ENCODE measurements at regions not wholly inside any gene's neighbourhood (a gene's known extent, or its start where the extent isn't known, plus 50 kb on each side); places are given as distances from the start of the nearest gene placed in this dataset.

DNA sequence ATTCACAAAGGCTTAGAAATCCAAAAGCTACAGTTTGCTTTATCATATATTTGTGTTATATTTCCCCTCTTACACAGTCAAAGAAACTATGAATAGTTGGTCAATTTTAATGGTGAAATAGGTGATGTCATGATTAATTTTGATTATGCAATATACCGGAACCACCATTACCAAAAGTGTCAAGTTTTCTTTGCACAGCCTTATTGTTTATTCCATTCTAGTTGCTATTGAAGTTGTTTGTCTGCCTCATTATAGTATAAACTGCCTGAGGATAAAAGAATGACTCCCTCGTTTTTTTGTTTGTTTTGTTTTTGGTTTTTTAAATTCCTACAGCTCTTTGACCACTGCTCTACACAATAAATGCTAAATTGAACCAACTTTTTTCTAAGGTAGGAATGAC lies 690.6 kb upstream of the ZP4 start (continued):
- no peak for TF ChIP-seq ZFP3 (CRISPR knock-in tag; IDR thresholded peaks at IDR 0.05)

- TF ChIP-seq ZFP3 (CRISPR knock-in tag; IDR thresholded peaks at IDR 0.05): no peak
- no peak for TF ChIP-seq SNAI2 (CRISPR knock-in tag; IDR thresholded peaks at IDR 0.05)
- no peak for TF ChIP-seq ZNF70 (CRISPR knock-in tag; IDR thresholded peaks at IDR 0.05)
- no peak for TF ChIP-seq OSR1 (CRISPR knock-in tag; IDR thresholded peaks at IDR 0.05)
- TF ChIP-seq ISL1 (CRISPR knock-in tag; IDR thresholded peaks at IDR 0.05): no peak
- no peak for TF ChIP-seq BACH2 (CRISPR knock-in tag; IDR thresholded peaks at IDR 0.05; ENCODE audit: borderline replicate concordance)
- no peak for TF ChIP-seq PPARA (CRISPR knock-in tag; IDR thresholded peaks at IDR 0.05; ENCODE audit: borderline replicate concordance)
- TF ChIP-seq CSDC2 (CRISPR knock-in tag; IDR thresholded peaks at IDR 0.05): no peak
- no peak for TF ChIP-seq TSHZ2 (CRISPR knock-in tag; IDR thresholded peaks at IDR 0.05)
- no peak for TF ChIP-seq PATZ1 (CRISPR knock-in tag; IDR thresholded peaks at IDR 0.05; ENCODE audit: borderline replicate concordance)
- TF ChIP-seq ZNF8 (CRISPR knock-in tag; IDR thresholded peaks at IDR 0.05): no peak
- TF ChIP-seq, protein P1, sequence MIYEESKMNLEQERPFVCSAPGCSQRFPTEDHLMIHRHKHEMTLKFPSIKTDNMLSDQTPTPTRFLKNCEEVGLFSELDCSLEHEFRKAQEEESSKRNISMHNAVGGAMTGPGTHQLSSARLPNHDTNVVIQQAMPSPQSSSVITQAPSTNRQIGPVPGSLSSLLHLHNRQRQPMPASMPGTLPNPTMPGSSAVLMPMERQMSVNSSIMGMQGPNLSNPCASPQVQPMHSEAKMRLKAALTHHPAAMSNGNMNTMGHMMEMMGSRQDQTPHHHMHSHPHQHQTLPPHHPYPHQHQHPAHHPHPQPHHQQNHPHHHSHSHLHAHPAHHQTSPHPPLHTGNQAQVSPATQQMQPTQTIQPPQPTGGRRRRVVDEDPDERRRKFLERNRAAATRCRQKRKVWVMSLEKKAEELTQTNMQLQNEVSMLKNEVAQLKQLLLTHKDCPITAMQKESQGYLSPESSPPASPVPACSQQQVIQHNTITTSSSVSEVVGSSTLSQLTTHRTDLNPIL (CRISPR knock-in tag; IDR thresholded peaks at IDR 0.05; ENCODE audit: low read depth): no peak
- TF ChIP-seq ARNTL (CRISPR knock-in tag; IDR thresholded peaks at IDR 0.05; ENCODE audit: borderline replicate concordance, low read depth): no peak
- no peak for TF ChIP-seq ZC3H10 (CRISPR knock-in tag; IDR thresholded peaks at IDR 0.05)
- TF ChIP-seq ZFP30 (CRISPR knock-in tag; IDR thresholded peaks at IDR 0.05): no peak
- no peak for TF ChIP-seq ESRRG (CRISPR knock-in tag; IDR thresholded peaks at IDR 0.05)
- TF ChIP-seq ZNF565 (CRISPR knock-in tag; conservative IDR thresholded peaks at IDR 0.05; ENCODE audit: low read depth): no peak
- no peak for ATAC-seq
Observed at GRCh38 chr1:238568735-238569134, 678.0 kb upstream of the ZP4 start.

GRCh38 chr1:238562341-238562740 lies 671.6 kb upstream of the ZP4 start:
- no peak for TF ChIP-seq PPARA (CRISPR knock-in tag; IDR thresholded peaks at IDR 0.05; ENCODE audit: borderline replicate concordance)
- no peak for TF ChIP-seq ZNF565 (CRISPR knock-in tag; conservative IDR thresholded peaks at IDR 0.05; ENCODE audit: low read depth)
- TF ChIP-seq TOX (CRISPR knock-in tag; IDR thresholded peaks at IDR 0.05; ENCODE audit: borderline replicate concordance): no peak
- TF ChIP-seq ESRRG (CRISPR knock-in tag; IDR thresholded peaks at IDR 0.05): no peak
- no peak for TF ChIP-seq ZFP30 (CRISPR knock-in tag; IDR thresholded peaks at IDR 0.05)
- no peak for TF ChIP-seq GLIS3 (CRISPR knock-in tag; IDR thresholded peaks at IDR 0.05)
- no peak for TF ChIP-seq CSDC2 (CRISPR knock-in tag; IDR thresholded peaks at IDR 0.05)
- no peak for TF ChIP-seq RARB (CRISPR knock-in tag; IDR thresholded peaks at IDR 0.05)
- no peak for TF ChIP-seq ZNF8 (CRISPR knock-in tag; IDR thresholded peaks at IDR 0.05)
- no peak for TF ChIP-seq TSHZ2 (CRISPR knock-in tag; IDR thresholded peaks at IDR 0.05)
- no peak for TF ChIP-seq CSRNP3 (CRISPR knock-in tag; IDR thresholded peaks at IDR 0.05)
- TF ChIP-seq ZFP3 (CRISPR knock-in tag; IDR thresholded peaks at IDR 0.05): no peak
- ATAC-seq: no peak

Data from SK-N-SH treated with all-trans-retinoic acid at 6 μM for 48 hours (cell line).